Testis (tissue), 2 donors: ENCODE measurements at regions not wholly inside any gene's neighbourhood (a gene's known extent, or its start where the extent isn't known, plus 50 kb on each side); places are given as distances from the start of the nearest gene placed in this dataset.

Experiments
- CTCF ChIP-seq, 3 experiments: fragments of 450-650 bp in 2 of 3; fragments of 200-600 bp in 1 of 3; sonication (generic) in 1 of 3; IDR thresholded peaks; one replicate each; pipeline ENCODE4 v1.5.1; 2016 to 2019; ENCODE audit warnings: antibody characterized with exemption in 3 of 3, mild to moderate bottlenecking in 2 of 3, moderate library complexity in 1 of 3
- POLR2A ChIP-seq: fragments of 450-650 bp; IDR thresholded peaks from one replicate; pipeline ENCODE4 v1.6.1; 2017; ENCODE audit warnings: antibody characterized with exemption, mild to moderate bottlenecking, moderate library complexity

- TF ChIP-seq CTCF (IDR thresholded peaks at IDR 0.05) (no peak), POLR2A (no peak)
These were observed 232.2 kb upstream of the BMPER start for GRCh38 chr7:33673029-33673700.
